ENCODE measurements at regions not wholly inside any gene's neighbourhood (a gene's known extent, or its start where the extent isn't known, plus 50 kb on each side); places are given as distances from the start of the nearest gene placed in this dataset.

- no peak for DNase-seq (ENCODE audit: extremely low read depth in 1 of 11, low read depth in 9 of 11, low spot score in 4 of 11)
Observed at GRCh38 chr11:112352907-112353306, 92.2 kb upstream of the PLET1 start.

GRCh38 chr11:112354364-112354763 is 93.7 kb upstream of the PLET1 start:
- DNase-seq (ENCODE audit: extremely low read depth in 1 of 11, low read depth in 9 of 11, low spot score in 4 of 11) = no peak

DNA sequence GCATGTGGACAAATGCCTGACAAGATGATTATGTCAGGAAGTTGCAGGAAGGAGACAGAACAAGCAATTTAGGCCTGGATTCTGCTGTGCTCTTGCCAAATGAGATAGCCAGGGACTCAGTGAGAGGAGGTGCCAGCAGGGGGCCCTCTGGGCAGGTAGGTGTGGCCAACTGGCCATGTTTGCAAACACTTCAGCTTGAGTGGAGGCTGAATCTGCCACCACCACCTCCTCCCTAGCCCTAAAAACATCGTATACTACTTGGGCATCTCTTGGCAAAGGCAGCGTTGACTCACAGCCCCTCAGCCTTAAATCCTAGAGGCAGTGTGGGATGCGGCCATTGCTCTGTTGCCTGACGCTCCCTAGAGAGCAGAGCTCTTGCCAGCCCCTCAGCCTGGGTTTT is 95.1 kb upstream of the PLET1 start:
- DNase-seq (ENCODE audit: extremely low read depth in 1 of 11, low read depth in 9 of 11, low spot score in 4 of 11) = no peak

GRCh38 chr11:112357488-112357887 is 96.8 kb upstream of the PLET1 start:
- DNase-seq (ENCODE audit: extremely low read depth in 1 of 11, low read depth in 9 of 11, low spot score in 4 of 11) = no peak

GRCh38 chr11:112361396-112361795 is 100.7 kb upstream of the PLET1 start:
- no peak for DNase-seq (ENCODE audit: extremely low read depth in 1 of 11, low read depth in 9 of 11, low spot score in 4 of 11)

- DNase-seq (ENCODE audit: extremely low read depth in 1 of 11, low read depth in 9 of 11, low spot score in 4 of 11) = no peak
Observed at GRCh38 chr11:112363527-112363926, 102.9 kb upstream of the PLET1 start.

DNA sequence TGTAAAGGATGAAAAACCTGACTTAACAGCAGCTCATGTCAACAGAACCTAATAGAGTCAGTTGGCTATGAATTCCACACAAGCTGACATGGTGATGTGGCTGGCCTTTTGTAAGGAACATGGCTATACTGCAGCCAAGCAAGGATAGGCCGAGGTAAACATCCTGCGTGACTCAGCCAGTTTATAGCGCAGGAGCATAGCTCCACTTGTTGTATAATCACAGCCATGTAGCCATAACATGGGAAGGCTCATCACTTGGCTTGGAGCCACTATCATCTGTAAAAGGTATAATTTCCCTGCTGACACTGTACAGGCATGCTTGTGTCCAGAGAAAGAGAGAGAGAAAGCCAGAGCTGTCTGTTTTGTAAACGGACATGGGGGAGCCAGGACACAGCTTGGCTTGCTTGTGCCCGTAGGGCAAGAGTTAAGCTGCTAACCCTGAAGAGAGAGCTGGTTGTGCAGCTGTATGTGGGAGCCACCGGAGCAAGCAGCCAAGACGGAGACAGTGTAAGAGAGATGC is 104.4 kb upstream of the PLET1 start:
- DNase-seq (ENCODE audit: extremely low read depth in 1 of 11, low read depth in 9 of 11, low spot score in 4 of 11) = no peak

- DNase-seq (ENCODE audit: extremely low read depth in 1 of 11, low read depth in 9 of 11, low spot score in 4 of 11) = no peak
Observed at GRCh38 chr11:112366012-112366411, 105.4 kb upstream of the PLET1 start.

DNA sequence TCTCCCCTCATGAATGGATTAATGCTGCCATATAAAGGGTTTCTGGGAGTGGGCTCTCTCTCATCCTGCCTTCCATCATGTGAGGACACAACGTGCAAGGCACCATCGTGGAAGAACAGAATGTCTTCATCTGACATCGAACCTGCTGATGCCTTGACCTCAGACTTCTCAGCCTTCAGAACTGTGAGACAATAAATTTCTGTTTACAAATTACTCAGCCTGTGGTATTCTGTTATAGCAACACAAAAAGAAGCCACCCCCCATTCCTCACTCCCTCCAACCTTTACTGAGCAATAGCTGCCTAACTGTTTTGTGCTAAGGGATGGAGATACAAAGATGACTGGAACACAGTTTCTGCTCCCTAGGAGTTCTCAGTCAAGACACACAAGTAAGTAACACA is 106.1 kb upstream of the PLET1 start:
- DNase-seq (ENCODE audit: extremely low read depth in 1 of 11, low read depth in 9 of 11, low spot score in 4 of 11) = no peak

GRCh38 chr11:112367461-112367860 is 106.8 kb upstream of the PLET1 start:
- no peak for DNase-seq (ENCODE audit: extremely low read depth in 1 of 11, low read depth in 9 of 11, low spot score in 4 of 11)

GRCh38 chr11:112367895-112368294 is 107.2 kb upstream of the PLET1 start:
- DNase-seq (ENCODE audit: extremely low read depth in 1 of 11, low read depth in 9 of 11, low spot score in 4 of 11) = no peak

DNA sequence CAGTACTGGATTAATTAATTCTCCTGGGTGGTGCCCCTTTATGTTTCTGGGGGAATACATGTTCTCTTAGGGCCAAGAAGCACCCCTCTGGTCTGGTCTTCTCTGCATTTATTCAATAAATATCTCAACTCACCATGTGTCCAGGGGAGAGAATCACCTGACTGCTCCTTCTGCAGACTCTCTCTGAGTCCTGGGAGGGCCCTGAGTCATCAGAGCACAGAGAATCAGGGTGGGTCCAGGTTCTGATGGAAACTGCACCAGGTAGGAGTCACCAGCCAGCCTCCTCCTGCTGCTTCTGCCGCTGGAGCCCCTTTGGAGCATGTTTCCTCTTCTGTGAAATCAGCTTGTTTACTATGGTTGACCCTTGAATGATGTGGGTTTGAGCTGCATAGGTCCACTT is 107.7 kb upstream of the PLET1 start:
- DNase-seq (ENCODE audit: extremely low read depth in 1 of 11, low read depth in 9 of 11, low spot score in 4 of 11) = no peak

DNA sequence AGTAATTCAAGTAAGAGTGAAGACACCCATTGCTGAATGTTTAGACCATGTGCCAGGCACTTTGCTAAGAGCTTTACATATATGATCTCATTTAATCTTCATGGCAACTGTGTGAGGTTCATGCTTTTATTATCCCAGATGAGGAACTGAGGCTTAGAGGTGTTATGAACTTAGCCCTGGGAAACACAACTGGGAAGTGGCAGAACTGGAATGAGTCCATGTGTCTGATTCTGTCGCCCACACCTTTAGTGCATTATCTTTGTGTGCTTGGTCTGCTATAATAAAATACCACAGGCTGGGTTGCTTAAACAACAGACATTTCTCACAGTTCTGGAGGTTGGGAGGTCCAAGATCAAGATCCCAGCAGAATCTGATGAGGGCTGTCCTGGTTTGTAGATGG is 108.7 kb upstream of the PLET1 start:
- DNase-seq (ENCODE audit: extremely low read depth in 1 of 11, low read depth in 9 of 11, low spot score in 4 of 11) = no peak

GRCh38 chr11:112369916-112370315 is 109.3 kb upstream of the PLET1 start:
- DNase-seq (ENCODE audit: extremely low read depth in 1 of 11, low read depth in 9 of 11, low spot score in 4 of 11) = no peak

- DNase-seq (ENCODE audit: extremely low read depth in 1 of 11, low read depth in 9 of 11, low spot score in 4 of 11) = no peak
Observed at GRCh38 chr11:112374486-112375140, 114.0 kb upstream of the PLET1 start.

DNA sequence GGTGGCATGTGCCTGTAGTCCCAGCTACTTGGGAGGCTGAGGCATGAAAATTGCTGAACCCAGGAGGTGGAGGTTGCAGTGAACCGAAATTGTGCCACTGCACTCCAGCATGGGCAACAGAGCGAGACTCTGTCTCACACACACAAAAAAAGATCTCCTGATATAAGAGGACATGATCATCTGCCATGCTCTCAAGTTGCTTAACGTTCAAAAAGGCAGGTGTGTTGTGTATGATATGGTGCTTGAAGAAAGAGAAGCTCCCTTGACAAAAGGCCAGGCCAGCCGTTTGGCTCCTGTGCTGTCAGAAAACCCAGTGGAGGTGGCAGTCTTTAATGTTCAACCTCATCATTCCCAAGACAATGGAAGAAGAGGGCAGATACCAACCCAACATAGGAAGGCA is 117.3 kb upstream of the PLET1 start:
- DNase-seq (ENCODE audit: extremely low read depth in 1 of 11, low read depth in 9 of 11, low spot score in 4 of 11) = no peak

GRCh38 chr11:112380464-112380863 is 119.8 kb upstream of the PLET1 start:
- no peak for DNase-seq (ENCODE audit: extremely low read depth in 1 of 11, low read depth in 9 of 11, low spot score in 4 of 11)

GRCh38 chr11:112381578-112381977 is 120.9 kb upstream of the PLET1 start:
- DNase-seq (ENCODE audit: extremely low read depth in 1 of 11, low read depth in 9 of 11, low spot score in 4 of 11) = no peak

GRCh38 chr11:112382561-112382960 is 121.9 kb upstream of the PLET1 start:
- no peak for DNase-seq (ENCODE audit: extremely low read depth in 1 of 11, low read depth in 9 of 11, low spot score in 4 of 11)

GRCh38 chr11:112388496-112388895 is 127.8 kb upstream of the PLET1 start:
- DNase-seq (ENCODE audit: extremely low read depth in 1 of 11, low read depth in 9 of 11, low spot score in 4 of 11) = no peak

DNA sequence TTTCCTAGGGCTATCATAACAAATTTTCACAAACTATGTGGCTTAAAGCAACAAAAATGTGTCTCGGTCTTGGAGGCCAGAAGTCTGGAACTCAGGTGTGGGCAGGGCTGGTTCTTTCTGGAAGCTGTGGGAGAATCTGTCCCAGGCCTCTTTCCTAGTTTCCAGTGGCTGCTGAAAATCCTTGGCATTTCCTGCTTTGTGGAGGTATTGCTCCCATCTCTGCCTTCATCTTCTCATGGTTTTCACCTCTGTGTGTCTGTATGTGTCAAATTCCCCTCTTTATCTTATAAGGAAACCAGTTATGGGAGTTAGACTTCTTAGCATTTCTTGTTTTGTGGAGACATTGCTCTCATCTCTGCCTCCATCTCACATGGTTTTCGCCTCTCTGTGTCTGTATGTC is 130.4 kb upstream of the PLET1 start:
- no peak for DNase-seq (ENCODE audit: extremely low read depth in 1 of 11, low read depth in 9 of 11, low spot score in 4 of 11)
